HG02798 (cell line): ENCODE measurements at regions not wholly inside any gene's neighbourhood (a gene's known extent, or its start where the extent isn't known, plus 50 kb on each side); places are given as distances from the start of the nearest gene placed in this dataset.

Source experiments
- ATAC-seq: cut with Tn5 transposase; IDR thresholded peaks from one replicate; pipeline ENCODE4 v1.9.1; 2021; ENCODE audit warnings: mild to moderate bottlenecking; ENCODE audit not compliant: unreplicated experiment, poor library complexity

DNA sequence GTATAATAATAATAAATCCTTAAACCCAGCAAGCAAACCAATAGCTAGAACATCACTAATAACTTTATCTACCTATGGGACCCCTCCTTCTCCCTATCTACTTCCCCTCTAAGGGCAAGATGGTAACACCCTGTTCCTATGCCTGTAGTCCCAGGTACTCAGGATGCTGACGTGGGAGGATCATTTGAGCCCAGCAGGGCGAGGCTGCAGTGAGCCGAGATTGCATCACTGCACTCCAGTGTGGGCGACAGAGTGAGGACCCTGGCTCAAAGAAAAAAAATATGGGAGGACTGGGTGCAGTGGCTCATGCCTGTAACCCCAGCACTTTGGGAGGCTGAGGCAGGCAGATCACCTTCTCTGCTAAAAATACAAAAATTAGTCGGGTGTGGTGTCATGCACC is 143.1 kb upstream of the SLC45A1 start:
- no peak for ATAC-seq

DNA sequence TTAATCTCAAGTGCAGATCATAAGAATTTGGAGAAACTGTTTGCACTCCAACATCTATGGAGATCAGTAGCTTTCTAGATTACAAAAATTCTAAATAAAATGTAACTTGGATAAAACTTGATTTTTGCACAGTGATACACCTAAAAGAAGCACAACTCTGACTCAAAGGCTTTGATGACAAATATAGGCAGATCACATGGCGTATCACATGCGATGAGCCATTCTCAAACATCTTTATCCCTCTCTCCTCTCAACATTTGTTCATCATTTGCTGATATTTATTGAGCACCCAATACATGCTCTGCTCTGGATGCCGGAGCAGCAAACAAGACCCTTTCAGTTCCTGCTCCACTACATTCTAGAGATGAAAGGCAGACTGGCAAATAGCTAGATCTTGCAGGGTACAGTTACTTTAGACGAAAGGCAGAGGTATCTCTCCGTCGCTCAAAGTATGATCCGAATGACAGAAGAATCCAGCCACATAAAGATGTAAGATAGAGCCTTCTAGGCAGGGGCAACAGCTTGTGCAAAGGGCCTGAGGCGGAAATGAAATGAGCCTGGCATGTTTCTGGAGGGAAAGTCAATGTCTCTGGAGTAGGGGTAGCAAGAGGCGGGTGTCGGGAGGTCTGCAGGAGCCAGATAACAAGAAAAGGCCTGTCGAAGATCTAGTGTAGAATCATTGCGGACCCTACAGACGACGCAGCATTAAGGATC is 145.8 kb upstream of the ERRFI1 start:
- ATAC-seq, result no peak

DNA sequence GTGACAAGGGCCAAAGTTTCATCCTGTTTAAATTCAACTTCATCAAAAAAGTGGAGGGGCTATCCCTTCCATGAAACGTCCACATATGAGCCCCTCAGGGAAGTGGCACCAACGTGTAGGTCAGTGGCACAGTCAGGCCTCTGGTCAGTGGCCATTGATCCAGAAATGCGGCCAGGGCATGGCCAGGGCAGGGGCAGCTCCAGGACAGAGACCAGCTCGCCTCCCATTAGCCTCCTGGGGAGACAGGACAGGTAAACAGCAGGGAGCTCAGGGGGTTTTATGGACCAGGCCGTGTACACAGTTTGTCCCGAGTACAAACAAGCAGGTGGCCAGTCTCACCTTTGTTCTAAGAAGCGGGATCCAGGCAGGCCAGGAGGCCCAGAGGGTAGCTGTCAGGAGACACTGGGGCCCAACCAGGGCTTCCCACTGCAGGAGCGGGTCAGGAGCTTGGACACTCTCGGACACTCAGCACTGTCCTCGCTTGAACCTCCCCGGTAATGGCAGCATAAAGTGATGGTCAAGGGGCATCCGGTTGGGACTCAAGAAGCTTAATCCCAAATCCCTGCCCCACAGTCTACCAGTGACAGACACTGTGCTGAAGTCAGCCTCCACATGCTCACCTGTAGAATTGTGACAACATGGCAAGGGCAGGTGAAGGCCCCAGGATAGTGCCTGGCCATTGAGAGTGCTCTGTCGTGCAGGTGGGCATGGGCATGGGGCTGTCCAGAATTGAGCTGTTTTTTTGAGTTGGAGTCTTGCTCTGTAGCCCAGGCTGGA is 144.1 kb upstream of the ERRFI1 start:
- ATAC-seq, result no peak

DNA sequence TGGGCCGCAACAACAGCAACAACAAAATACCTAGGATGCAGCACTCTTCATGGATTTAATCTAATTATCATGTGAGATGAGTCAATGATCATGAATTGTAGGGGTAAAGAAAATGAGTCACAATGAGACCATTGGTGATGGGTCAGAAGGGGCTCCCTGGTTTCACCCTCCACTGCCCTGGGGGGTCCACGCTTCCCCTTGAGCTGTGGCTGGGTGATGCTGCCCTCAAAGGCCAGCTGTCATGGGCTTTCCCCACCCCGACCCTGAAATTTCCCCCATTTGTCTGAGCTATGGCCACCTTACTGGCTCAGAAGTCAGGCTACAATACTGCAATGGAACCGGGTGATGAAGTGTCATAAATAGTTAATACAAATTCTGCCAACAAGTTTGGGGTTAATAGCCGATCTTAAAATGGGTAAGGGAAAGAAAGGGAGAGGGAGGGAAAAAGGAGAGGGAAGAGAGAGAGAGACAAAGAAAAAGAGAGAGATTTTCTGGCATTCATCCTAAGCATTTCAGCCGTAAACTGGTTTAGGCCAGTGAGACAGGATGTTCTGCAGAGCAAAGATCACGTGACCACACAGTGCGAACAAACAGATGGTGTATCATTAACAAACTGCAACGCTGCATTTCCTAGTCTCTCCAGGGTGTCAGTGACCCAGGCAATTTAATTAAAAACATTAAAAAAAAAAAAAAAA is 143.4 kb upstream of the ERRFI1 start:
- ATAC-seq, result no peak

DNA sequence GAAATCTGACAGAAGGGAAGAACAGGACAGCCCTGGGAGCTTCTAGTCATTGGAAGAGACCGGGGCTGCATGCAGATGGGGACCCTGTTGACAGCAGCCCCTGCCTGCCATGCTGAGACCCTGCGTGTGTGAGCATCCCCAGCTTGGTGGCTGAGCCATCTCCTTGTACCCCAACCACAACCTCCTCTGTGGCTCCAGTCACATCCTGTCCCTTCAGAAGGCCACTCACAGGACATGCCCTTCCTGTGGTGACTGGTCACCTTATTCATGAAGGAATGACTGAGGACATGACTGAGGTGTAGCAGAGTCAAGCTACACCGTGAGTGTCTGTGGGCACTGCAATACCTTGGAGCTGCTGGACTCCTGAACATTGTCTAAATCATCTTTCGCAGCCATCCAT is 141.8 kb upstream of the ERRFI1 start:
- no peak for ATAC-seq

- no peak for ATAC-seq
Measured at GRCh38 chr1:8166406-8166805, 140.3 kb upstream of the ERRFI1 start.

DNA sequence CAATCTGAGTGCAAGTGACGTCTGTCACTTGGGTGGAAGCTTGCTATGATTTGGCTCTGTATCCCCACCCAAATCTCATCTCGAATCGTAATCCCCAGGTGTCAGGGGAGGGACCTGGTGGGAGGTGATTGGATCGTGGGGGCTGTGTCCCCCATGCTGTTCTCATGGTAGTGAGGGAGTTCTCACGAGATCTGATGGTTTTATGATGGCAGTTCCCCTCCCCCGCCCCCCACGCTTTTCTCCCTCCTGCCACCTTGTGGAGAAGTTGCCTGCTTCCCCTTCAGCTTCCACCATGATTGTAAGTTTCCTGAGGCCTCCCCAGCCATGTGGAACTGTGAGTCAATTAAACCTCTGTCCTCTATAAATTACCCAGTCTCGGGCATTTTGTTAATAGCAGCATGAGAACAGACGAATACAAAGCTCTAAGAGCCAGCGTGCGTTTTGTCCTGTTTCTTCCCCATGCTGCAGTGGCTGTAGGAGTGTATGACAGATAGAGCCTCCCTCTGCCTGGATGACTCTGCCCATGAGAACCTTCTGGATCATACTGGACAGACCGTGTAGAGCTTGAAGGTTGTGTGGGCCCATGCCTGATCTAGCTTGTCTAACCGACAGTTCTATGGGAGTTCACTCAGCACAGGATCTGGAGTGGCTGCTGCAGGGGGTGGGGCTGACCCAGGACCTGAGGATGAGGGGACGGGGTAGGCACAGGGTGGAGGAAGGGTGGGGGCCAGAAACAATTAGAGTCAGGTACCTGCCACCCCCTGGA is 139.7 kb upstream of the ERRFI1 start:
- no peak for ATAC-seq

DNA sequence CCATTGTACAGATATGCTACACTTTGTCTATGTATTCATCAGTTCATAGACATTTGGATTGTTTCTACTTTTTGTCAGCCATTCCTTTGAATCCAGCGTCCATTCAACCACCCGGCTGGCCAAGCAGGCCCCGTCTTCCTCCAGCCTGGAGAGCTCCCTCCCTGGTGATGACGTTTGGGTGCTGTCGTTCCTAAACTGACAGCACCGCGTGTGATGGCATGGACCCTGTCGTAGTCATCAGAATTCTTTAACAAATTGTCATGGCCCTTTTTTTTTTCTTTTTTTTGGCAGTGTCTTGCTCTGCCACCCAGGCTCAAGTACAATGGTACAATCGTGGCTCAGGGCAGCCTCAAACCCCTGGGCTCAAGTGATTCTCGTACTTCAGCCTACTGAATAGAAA is 138.6 kb upstream of the ERRFI1 start:
- no peak for ATAC-seq

GRCh38 chr1:8163039-8163438 is 136.9 kb upstream of the ERRFI1 start:
- ATAC-seq, result no peak

- ATAC-seq, result no peak
Measured at GRCh38 chr1:8162168-8162567, 136.1 kb upstream of the ERRFI1 start.

DNA sequence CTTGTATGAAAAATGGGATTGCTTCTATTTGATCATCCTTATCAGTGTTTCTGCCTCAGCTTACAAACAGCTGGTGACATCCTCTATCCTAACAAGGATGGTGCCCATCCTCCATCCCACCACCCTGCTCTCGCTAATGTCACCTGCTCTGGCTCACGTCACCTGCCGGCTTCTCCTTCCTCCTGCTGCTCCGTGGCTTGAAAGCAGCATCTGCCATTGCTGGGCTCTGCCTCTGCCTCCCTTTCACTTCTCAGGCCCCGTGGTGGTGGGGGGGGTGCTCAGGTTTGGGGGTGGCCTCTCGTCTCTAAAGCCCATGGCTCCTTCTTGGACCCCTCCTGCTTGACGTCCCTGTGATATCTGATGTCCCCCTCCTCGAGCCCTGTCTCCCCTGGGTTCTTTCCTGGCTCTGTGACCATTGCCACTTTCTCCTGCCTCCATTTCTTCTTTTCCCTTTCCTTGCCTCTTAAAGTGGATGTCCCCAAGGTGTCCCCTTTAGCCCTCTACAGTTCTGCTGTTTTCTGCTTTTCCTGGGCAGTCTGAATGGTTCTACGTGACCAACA is 135.5 kb upstream of the ERRFI1 start:
- no peak for ATAC-seq

DNA sequence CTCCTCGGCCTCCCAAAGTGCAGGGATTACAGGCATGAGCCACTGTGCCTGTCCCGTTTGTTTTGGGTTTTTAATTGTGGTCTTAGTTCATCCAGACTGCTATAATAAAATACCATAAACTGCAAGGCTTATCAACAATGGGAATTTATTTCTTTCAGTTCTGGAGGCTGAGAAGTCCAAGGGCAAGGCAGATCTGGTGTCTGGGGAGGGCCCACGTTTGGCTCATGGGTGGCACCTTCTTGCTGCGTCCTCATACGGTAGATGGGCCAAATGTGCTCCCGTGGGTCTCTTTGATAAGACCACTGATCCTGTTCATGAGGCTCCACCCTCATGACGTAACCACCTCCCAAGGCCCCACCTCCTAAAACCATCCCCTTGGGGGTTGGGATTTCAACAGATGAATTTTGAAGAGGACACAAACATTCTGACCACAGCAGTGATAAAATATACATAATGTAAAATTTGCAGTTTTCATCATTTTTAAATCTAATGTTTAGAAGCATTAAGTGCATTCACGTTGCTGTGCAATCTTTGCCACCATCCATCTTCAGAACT is 133.4 kb upstream of the ERRFI1 start:
- no peak for ATAC-seq

DNA sequence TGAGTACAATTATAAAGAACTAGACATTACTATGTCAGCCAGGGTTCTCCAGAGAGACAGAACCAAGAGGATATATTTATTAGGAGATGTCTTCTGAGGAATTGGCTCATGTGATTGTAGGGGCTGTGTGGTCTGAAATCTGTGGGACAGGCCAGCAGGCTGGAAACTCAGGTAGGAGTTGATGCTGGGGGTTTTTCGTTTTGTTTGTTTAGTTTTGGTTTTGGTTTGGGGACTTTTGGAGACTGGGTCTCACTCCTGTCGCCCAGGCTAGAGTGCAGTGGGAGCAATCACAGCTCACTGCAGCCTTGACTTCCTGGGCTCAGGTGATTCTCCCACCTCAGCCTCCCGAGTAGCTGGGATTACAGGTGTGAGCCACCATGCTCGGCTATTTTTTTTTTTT is 132.9 kb upstream of the ERRFI1 start:
- no peak for ATAC-seq

DNA sequence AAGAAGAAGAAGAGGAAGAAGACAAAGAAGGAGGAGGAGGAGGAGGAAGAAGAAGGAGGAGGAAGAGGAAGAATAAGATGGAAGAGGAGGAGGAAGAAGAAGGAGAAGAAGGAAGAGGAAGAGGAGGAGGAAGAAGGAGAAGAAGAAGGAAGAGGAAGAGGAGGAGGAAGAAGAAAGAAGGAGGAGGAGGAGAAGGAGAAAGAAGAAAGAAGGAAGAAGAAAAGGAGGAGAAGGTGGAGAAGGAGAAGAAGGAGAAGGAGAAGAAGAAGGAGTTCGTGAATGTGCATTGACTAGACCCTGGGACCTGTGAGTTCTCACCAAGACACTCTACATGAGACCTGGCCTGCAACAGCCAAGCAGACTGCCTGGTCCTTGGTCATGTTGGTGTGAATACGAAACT is 131.7 kb upstream of the ERRFI1 start:
- ATAC-seq, result no peak

- ATAC-seq, result no peak
Measured at GRCh38 chr1:8155528-8156186, 129.5 kb upstream of the ERRFI1 start.

GRCh38 chr1:8154621-8155052 is 128.5 kb upstream of the ERRFI1 start:
- ATAC-seq, result no peak

GRCh38 chr1:8153961-8154360 is 127.9 kb upstream of the ERRFI1 start:
- no peak for ATAC-seq

DNA sequence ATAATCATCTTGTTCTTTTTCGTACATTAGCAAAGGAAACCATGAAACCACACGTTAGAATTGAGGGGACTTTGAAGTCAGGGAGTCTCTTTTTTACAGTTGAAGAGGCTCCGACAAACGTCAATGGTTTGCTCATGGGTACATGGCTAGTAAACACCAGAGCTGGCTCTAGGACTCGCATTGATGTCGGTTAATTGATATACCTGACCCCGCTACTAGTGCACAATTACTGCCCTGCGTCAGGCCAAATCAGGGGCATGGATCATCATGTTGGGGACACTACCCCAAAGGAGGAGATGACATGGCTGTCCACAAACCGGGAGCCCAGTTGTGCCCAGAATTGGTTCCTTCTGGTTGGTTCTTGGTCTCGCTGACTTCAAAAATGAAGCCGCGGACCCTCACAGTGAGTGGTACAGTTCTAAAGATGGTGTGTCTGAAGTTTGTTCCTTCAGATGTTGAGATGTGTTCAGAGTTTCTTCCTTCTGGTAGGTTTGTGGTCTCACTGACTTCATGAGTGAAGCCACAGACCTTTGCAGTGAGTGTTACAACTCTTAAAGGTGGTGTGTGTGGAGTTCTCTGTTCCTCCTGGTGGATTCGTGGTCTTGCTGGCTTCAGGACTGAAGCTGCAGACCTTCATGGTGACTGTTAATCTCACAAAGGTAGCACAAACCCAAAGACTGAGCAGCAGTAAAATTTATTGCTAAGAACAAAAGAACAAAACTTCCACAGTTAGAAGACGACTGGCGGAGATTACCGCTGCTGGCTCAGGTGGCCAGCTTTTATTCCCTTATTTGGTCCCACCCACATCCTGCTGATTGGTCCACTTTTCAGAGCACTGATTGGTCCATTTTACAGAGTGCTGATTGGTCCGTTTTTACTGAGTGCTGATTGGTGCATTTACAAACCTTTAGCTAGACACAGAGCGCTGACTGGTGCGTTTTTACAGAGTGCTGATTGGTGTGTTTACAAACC is 126.9 kb upstream of the ERRFI1 start:
- no peak for ATAC-seq
